Ectodermal cell (in vitro differentiated cells): ENCODE measurements at regions not wholly inside any gene's neighbourhood (a gene's known extent, or its start where the extent isn't known, plus 50 kb on each side); places are given as distances from the start of the nearest gene placed in this dataset.
"Not testable (repeated sequence)": the region's sequence is repeated elsewhere in the genome, so short reads cannot be mapped to it uniquely, and the experiment has no call there.

ENCODE experiments used
- H3K27ac ChIP-seq: 2 replicates; pipeline ENCODE4 v1.7.0; 2013; ENCODE audit warnings: mild to moderate bottlenecking, low read depth, low read length; ENCODE audit not compliant: insufficient read depth, poor library complexity, severe bottlenecking
- H3K27me3 ChIP-seq: 2 replicates; pipeline ENCODE4 v1.7.0; 2013; ENCODE audit warnings: mild to moderate bottlenecking, low read length; ENCODE audit not compliant: insufficient read depth, control insufficient read depth, poor library complexity, severe bottlenecking
- H3K36me3 ChIP-seq: one replicate; pipeline ENCODE4 v1.7.0; 2013; ENCODE audit warnings: low read length; ENCODE audit not compliant: control insufficient read depth, insufficient read depth
- H3K4me1 ChIP-seq: one replicate; pipeline ENCODE4 v1.7.0; 2013; ENCODE audit warnings: low read length; ENCODE audit not compliant: control insufficient read depth, insufficient read depth
- H3K4me3 ChIP-seq: 2 replicates; pipeline ENCODE4 v1.7.0; 2013; ENCODE audit warnings: low read depth, low read length, control low read depth; ENCODE audit not compliant: insufficient read depth
- H3K9me3 ChIP-seq: 2 replicates; pipeline ENCODE4 v1.7.0; 2013; ENCODE audit warnings: mild to moderate bottlenecking, low read length, moderate library complexity; ENCODE audit not compliant: control insufficient read depth
- WGBS, 2 experiments: methylation state at CpG; one replicate each; pipeline ENCODE4 v1.1.7; 2013; ENCODE audit warnings: missing lambda C conversion rate in 2 of 2; 5-methylcytosine and 5-hydroxymethylcytosine counted together

GRCh38 chr1:121517586-121518230 is 332.9 kb downstream of the SRGAP2C start:
- Histone ChIP-seq H3K27ac (no peak overlapping the region), H3K36me3 (no peaks in the 10 kb centered on the region), H3K4me3 (no peak overlapping the region), H3K9me3 (no peaks in the 10 kb centered on the region), H3K27me3 (no peaks in the 10 kb centered on the region), H3K4me1 (no peaks in the 10 kb centered on the region)
- WGBS, 2 experiments = 87 to 97% methylated on average over 3 to 5 of the region's 9 CpGs

GRCh38 chr1:121518726-121519041 is 333.9 kb downstream of the SRGAP2C start:
- Histone ChIP-seq H3K27me3 (no peaks in the 10 kb centered on the region), H3K36me3 (no peaks in the 10 kb centered on the region), H3K4me1 (no peaks in the 10 kb centered on the region), H3K27ac (no peak overlapping the region), H3K4me3 (peak overlapping the region; percentile 64), H3K9me3 (no peaks in the 10 kb centered on the region)
- 30 to 34% methylated on average over 8 of the region's 8 CpGs for WGBS, 2 experiments

GRCh38 chr1:121519042-121519755 is 334.4 kb downstream of the SRGAP2C start:
- no peaks in the 10 kb centered on the region for H3K9me3 ChIP-seq
- no peaks in the 10 kb centered on the region for H3K36me3 ChIP-seq
- peak overlapping the region; percentile 64 for H3K4me3 ChIP-seq
- no peak overlapping the region for H3K27ac ChIP-seq
- no peaks in the 10 kb centered on the region for H3K27me3 ChIP-seq
- WGBS, 2 experiments = 1% methylated on average over 75 of the region's 75 CpGs
- H3K4me1 ChIP-seq = no peaks in the 10 kb centered on the region

- H3K4me3 ChIP-seq = peak overlapping the region; percentile 64
- not testable (repeated sequence) for H3K27me3 ChIP-seq, H3K4me1 ChIP-seq, H3K27ac ChIP-seq, H3K9me3 ChIP-seq, H3K36me3 ChIP-seq
- 70 to 78% methylated on average over 17 to 19 of the region's 19 CpGs for WGBS, 2 experiments
These were observed 335.0 kb downstream of the SRGAP2C start for GRCh38 chr1:121519756-121520286.

GRCh38 chr1:121522061-121522759 is 337.4 kb downstream of the SRGAP2C start:
- Histone ChIP-seq H3K27ac (no peak overlapping the region), H3K4me1 (no peaks in the 10 kb centered on the region), H3K36me3 (no peaks in the 10 kb centered on the region), H3K27me3 (no peaks in the 10 kb centered on the region), H3K4me3 (no peak overlapping the region), H3K9me3 (no peaks in the 10 kb centered on the region)
- 62 to 68% methylated on average over 4 to 5 of the region's 5 CpGs for WGBS, 2 experiments

GRCh38 chr1:121523112-121523511 is 338.3 kb downstream of the SRGAP2C start:
- H3K36me3 ChIP-seq, H3K4me1 ChIP-seq, H3K27ac ChIP-seq, H3K27me3 ChIP-seq, H3K4me3 ChIP-seq, H3K9me3 ChIP-seq: not testable (repeated sequence)
- WGBS, 2 experiments = 83 to 87% methylated on average over 4 of the region's 4 CpGs

GRCh38 chr1:121525355-121525754 is 340.6 kb downstream of the SRGAP2C start:
- no peaks in the 10 kb centered on the region for H3K9me3 ChIP-seq
- no peaks in the 10 kb centered on the region for H3K36me3 ChIP-seq
- no peaks in the 10 kb centered on the region for H3K4me1 ChIP-seq
- H3K27me3 ChIP-seq = no peaks in the 10 kb centered on the region
- H3K27ac ChIP-seq = no peak overlapping the region
- 99 to 100% methylated on average over 2 to 4 of the region's 4 CpGs for WGBS, 2 experiments
- no peak overlapping the region for H3K4me3 ChIP-seq

- H3K4me1 ChIP-seq, H3K4me3 ChIP-seq, H3K27ac ChIP-seq, H3K9me3 ChIP-seq, H3K27me3 ChIP-seq, H3K36me3 ChIP-seq: not testable (repeated sequence)
These were observed 344.2 kb downstream of the SRGAP2C start for GRCh38 chr1:121528958-121529357.

- not testable (repeated sequence) for H3K27ac ChIP-seq, H3K4me3 ChIP-seq, H3K9me3 ChIP-seq, H3K27me3 ChIP-seq, H3K4me1 ChIP-seq, H3K36me3 ChIP-seq
- WGBS, 2 experiments = 96 to 97% methylated on average over 2 of the region's 2 CpGs
These were observed 345.3 kb downstream of the SRGAP2C start for GRCh38 chr1:121530026-121530425.

- not testable (repeated sequence) for H3K4me3 ChIP-seq, H3K9me3 ChIP-seq, H3K27me3 ChIP-seq, H3K27ac ChIP-seq, H3K36me3 ChIP-seq, H3K4me1 ChIP-seq
- 90% methylated on average over 2 to 4 of the region's 5 CpGs for WGBS, 2 experiments
These were observed 347.0 kb downstream of the SRGAP2C start for GRCh38 chr1:121531747-121532146.
